SW480 (cell line): ENCODE measurements at regions not wholly inside any gene's neighbourhood (a gene's known extent, or its start where the extent isn't known, plus 50 kb on each side); places are given as distances from the start of the nearest gene placed in this dataset.
"Not testable (repeated sequence)": the region's sequence is repeated elsewhere in the genome, so short reads cannot be mapped to it uniquely, and the experiment has no call there.

ENCODE experiments used
- DNase-seq: peaks from one replicate; pipeline ENCODE4 v3.0.0-alpha.2; 2016; ENCODE audit warnings: low spot score

DNA sequence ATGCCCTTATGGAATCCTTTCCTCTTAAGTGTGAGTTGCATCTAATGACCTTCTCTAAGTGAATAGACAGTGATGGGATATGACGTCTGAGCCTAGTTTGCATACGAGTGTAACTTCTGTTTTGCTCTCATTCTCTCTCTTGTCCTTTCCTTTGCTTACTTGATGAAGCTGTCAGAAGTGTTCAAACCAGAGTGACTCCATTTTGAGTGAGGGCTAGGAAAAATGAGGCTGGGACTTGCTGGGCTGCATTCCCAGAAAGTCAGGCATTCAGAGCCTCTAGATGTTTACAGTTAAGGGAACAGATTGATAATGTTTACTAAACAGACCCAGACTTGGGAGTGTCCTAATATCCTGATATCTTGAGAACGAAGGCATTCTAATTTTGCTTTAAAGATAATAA, 311.2 kb upstream of the SOX4 start:
- not testable (repeated sequence) for DNase-seq

- DNase-seq, result no peak
Measured at GRCh38 chr6:21284166-21284565, 309.4 kb upstream of the SOX4 start.

DNA sequence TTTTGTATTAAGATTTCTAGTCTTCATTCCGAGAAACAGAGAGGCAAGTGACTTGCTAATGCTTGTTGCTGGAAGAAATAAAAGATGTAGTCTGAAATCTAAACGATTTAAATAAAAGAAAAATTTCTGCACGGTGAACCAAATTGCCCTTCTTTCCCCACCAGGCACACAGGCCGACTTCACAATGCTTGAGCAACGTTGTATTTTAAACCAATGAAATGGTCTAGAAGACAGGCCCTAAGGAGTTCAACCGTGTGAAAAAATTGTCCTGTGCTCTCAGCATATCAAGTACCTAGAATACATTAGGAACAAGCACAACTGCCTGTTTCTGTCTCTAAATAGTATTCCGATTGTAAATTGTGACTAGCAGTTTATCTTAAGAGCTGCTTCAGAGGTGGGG, 308.8 kb upstream of the SOX4 start:
- DNase-seq, result no peak

GRCh38 chr6:21294144-21294543, 299.4 kb upstream of the SOX4 start:
- no peak for DNase-seq

- DNase-seq, result no peak
Measured at GRCh38 chr6:21295506-21296240, 297.9 kb upstream of the SOX4 start.

DNA sequence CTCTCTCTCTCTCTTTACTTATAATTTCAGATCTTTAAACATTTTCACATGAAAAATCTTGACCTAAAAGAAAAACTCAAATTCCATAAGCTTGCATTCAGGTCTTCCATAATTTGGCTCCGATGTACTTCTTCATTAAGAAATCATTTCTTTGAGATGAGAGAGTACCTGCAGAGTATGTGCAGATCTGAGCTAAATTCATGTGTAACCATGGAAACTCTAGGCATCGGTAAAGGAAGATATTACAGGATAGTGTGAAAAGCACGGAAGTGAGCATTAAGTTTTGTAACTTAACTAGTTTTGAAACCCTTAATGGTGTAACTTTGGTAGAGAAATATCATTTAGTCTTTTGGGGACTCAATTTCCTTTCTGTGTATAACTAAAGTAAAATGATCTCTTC, 295.9 kb upstream of the SOX4 start:
- DNase-seq, result no peak

DNA sequence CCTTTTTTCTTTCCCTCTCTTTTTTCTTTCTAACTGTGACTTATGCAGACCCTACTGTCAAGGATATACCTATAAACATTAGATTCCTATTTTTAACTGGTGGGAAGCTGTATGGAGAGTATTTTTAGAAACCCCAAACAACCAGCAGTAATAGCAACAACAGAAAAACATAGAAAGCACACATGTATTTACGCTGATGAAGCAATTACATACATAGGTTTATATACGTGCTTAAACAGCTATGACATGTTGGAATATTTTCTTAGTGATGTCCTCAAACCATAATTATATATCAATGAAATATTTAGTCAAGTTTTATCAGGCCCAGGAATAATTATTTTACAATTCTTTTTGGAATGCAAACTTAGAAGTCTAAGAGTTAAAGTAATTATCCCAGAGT, 294.3 kb upstream of the SOX4 start:
- no peak for DNase-seq

GRCh38 chr6:21300439-21300838, 293.1 kb upstream of the SOX4 start:
- DNase-seq, result no peak

GRCh38 chr6:21305893-21306332, 287.6 kb upstream of the SOX4 start:
- DNase-seq, result peak; percentile 59

DNA sequence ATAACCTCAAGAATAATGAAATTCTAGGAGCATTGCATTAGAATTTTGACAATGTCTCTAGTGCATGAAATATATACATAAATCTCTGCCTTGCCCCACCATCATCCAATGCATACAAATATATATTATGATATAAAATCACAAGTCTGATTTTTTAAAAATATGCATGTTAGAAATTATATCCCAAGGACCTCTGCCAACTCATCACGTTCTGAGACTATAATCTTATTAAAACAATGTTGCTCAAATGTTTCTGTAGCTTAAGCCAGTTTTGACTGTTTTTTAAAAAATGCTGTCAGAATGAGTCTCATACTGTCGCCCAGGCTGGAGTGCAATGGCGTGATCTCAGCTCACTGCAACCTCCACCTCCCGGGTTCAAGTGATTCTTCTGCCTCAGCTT, 287.0 kb upstream of the SOX4 start:
- DNase-seq, result no peak

GRCh38 chr6:21309807-21310221, 283.7 kb upstream of the SOX4 start:
- DNase-seq, result no peak

- no peak for DNase-seq
Measured at GRCh38 chr6:21310568-21311140, 282.9 kb upstream of the SOX4 start.

GRCh38 chr6:21312118-21312517, 281.4 kb upstream of the SOX4 start:
- DNase-seq, result no peak

DNA sequence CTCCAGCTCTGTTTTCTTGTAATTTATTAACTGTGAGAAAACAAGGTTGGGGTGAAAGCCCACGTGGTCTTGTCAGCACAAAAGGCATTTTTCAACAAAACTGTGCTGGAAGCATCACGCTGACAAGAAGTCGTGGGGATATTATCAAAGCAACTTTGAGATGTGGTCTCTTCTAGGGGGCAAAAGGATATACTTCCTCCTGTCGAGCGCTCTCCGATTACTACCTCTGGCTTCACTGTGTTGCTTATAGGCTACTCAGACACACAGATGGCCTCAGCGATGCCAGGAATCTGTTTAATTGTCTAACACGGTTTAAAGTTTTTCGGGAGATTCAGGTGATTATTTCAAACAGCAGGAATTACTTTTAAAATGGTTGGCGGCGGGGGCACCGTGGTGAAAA, 275.9 kb upstream of the SOX4 start:
- no peak for DNase-seq

- DNase-seq, result no peak
Measured at GRCh38 chr6:21321076-21321475, 272.5 kb upstream of the SOX4 start.

DNA sequence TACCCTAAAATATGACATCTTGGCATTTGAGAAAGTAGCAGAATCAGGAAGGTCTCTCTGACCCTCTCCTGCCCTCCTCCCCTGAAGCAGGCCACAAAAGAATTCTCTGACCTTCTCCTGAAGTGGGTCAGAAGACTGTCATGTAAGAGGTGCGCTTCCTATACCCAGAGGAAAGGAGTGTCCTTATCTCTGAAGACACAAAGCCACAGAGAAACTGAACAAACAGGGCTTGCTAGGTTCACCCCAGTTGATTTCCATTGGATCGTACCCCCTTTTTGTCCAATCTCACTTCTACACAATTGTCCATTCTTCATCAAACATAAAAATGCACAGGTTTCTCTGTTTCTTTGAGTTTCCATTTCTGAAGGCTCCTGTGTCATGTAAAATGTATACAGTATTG, 272.0 kb upstream of the SOX4 start:
- no peak for DNase-seq

GRCh38 chr6:21323577-21323976, 270.0 kb upstream of the SOX4 start:
- no peak for DNase-seq

- no peak for DNase-seq
Measured at GRCh38 chr6:21325201-21325856, 268.2 kb upstream of the SOX4 start.

- no peak for DNase-seq
Measured at GRCh38 chr6:21327326-21328112, 266.0 kb upstream of the SOX4 start.

DNA sequence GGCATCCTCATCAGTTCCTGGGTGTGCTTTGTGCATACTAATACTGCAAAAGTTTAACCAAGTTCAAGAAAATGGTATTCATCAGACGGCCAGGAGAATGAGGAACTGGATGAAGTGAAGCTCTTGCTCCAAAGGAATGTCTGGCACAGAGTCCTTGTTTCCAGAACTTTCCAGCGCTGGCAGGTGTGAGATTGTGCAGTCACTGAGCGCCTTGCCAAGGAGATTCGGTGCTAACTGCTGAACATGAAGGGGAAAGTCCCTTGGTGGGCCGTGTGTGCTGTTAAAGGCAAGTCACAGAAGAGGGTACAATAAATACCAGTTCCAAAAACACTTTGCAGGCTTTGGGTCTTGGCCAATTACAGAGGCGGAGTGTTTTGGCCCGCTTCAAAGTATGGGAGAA, 262.3 kb upstream of the SOX4 start:
- DNase-seq, result no peak

DNA sequence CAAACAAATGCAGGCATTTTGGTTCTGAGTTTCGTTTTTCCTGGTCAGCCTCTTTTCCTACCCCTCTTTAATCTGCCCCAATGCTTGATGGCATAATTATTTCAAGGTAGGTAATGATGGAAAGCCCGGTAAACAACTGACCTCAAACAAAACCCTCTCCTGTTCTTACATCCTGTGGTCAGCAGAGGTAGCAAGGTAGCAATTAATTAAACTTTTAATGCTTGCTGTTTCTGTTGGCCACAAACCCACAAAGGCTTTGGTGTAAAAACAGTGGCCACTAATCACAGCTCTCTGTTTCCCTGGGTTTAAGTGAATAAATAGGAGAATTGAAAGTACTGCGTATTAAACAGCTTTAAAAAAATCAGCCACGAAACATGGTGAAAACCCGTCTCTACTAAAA, 261.5 kb upstream of the SOX4 start:
- peak; percentile 54 for DNase-seq

DNA sequence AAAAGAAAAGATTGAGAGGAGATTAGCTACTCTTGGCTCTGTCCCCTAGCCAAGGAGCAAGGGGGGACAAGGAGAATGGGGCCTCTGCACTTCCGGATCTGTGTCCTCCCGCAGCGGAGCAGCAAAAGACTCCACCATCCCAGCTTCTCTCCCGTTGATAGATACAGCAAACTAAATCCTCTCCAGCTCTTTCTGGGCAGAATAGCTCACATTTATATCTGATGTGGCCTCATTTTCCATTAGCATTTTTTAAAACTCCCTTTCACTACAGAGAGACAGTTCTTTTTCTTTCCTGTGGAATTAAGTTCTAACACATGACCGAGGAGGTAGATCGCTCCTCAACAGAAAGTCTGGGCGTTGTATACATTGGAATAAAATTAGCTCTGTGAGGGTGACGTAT, 260.9 kb upstream of the SOX4 start:
- no peak for DNase-seq

DNA sequence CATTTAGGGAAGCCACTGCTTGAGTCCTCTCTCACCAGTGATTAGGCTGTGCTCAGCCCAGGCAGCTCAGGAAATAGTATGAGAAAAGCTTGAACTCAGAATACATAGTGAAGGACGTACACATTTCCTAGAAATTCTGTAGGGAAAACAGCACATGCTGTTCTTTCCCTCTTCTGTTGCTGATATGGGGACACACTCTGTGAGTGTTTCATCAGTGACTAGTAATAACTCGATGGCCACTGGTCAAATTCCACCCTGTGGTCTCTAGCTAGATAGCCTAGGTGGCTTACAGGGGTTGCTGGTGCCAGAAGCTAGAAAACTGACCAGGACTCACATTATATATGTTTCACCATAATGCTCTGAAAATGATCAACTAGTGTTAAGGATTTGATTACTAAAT, 259.8 kb upstream of the SOX4 start:
- DNase-seq, result no peak
